Activated CD4-positive, alpha-beta T cell treated with anti-CD3 and anti-CD28 coated beads for 24 hours (primary cell): ENCODE measurements at regions not wholly inside any gene's neighbourhood (a gene's known extent, or its start where the extent isn't known, plus 50 kb on each side); places are given as distances from the start of the nearest gene placed in this dataset.
"Not testable (repeated sequence)": the region's sequence is repeated elsewhere in the genome, so short reads cannot be mapped to it uniquely, and the experiment has no call there.

Experiments used
- DNase-seq, 2 donors: peaks; one replicate each; pipeline ENCODE4 v3.0.0-alpha.2; 2020; ENCODE audit warnings: low read depth in 2 of 2

DNA sequence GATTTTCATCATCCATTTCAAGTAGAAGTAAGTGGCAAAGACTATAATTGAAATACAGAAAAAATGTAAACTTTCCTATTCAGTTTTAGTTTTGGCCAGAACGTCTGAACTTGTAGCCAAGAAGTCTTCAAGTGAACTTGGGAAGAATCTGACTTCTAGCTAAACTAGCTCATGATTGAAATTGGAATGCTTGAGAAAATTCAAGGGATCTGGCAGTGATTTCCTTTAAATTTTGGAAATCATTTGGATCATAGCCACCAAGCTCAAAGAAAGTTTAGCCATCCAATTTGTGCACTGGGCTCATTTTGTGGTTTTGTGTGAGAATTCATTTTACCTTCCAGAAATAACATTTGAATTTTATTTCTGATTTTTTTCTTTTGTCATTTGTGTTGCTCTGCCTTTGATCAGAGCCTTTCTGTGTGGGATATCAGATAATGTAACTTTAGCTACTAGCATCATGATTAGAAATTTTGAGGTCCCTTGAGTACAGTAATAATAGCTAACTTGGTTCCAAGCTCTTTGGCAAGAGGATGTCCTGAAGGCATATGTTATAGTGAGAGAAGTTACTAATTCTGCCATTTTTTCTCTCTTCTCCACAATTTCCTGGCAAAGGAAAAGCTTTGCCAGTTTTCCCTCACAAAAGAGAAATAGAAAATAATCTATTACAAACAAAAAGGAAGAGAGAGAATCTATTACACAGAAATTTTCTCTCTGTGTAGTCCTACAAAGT is 2123.7 kb upstream of the RAG2 start:
- DNase-seq = no peak

DNA sequence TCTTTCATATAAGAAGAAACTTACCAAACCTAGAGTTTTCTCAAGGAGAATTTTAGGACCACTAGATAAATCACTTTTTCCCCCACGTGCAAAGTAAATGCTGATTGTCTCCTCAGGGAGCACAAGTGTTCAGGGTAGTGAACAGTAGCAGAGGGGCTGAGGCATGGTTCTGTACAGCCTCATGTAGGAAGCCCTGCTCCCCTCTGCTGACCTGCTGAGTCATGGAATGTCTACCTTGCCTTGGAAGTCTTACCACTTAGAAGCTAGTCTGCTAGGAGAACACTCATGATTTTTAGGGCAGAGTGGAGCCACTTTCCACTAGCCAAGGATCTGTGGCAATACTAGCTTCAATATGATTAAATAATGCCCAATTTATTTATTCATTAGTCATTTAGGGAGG is 2120.6 kb upstream of the RAG2 start:
- no peak for DNase-seq

GRCh38 chr11:38718049-38718448 is 2120.0 kb upstream of the RAG2 start:
- no peak for DNase-seq

- DNase-seq = no peak
These were observed 2113.1 kb upstream of the RAG2 start for GRCh38 chr11:38711110-38711509.

DNA sequence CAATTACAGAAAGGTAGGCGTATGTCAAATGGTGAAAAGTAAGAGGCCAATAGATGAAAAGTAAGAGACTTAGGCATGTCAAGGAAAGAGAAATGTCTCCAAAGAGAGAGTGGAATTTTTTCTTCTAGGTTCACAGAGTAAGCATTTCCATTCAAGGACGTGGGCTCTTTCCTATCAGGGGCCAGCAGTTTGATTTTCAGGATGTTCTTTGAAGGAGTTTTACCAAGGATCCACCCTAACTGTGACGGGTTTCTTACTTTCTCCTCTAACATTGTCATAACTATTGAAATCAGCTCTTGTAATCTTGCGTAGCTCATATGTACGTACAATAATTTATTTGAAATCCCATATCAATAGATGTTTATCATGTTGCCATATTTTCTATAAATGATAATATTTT is 2112.2 kb upstream of the RAG2 start:
- DNase-seq = no peak

DNA sequence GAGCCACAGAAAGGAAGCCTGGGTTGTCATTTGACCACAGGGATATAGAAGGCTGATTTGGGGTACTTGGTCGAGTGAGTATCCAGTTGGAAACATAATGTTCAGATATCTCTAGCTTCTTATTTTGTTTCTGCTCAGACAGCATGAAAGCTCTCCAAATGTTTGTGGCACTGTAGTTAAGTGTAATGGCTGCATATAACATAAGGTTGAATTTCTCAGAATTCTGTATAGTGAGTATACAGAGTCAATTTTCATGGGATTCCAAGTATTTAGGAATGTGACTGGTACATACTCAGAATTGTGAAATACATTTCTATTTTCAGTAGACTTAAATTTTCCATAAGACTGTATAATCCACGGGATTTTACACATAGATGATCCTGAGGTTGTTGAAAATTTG is 2102.1 kb upstream of the RAG2 start:
- DNase-seq = no peak

DNA sequence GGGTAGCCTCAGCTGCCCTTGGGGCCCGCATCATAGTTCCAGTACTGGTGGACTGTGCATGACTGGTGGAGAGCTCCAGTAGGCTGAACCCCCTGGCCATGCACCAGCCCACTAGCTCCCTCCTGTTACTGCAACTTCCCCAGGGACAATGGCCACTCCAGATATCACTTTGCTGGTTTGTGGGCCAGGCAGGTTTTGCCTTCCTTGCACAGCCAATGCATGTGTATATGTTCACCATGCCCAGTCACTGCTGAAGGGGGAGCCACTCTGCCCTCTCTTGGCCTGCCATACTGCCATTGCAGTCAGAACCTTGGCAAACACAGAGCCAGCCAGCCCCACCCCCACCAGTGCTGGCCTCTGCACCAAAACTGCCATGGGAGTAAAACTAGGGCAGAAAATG is 2095.3 kb upstream of the RAG2 start:
- no peak for DNase-seq

- not testable (repeated sequence) for DNase-seq
These were observed 2092.2 kb upstream of the RAG2 start for GRCh38 chr11:38690211-38690610.

DNA sequence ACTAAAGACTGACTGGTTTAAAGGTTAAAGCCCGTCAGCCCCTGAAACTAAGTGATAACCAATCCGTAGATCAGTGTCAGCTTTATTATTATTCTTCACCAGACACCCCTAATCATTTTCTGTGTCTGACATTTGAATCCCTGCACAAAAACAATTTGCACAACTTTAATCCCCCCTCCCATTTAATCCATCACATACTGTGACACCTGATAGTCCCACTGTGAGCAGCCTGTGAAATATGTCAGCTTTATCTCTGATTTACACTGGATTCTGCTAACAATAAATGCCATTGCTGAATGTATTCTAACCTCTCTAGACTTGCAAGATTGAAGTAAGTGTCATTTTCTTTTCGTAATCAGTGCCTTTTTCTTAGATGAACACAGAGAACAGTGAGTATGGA is 2089.0 kb upstream of the RAG2 start:
- DNase-seq = no peak

DNA sequence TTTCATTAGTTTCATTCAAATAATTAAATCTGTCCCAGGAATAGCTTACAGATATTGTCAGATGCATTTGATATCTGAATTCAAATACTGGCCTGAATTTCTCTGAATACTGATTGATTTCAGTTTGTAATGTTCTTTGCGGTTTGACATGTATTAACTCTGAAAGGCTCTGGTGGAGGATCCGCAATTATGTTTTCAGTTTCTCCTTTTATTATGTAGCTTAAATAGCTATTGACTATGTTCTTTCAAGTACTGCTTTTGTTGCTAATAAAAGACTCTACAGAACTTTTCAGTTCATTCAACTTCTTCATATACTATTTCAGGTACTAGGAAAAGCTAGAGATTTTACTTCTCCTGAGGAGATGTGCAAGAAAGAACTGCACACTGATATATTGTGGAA is 2085.4 kb upstream of the RAG2 start:
- no peak for DNase-seq

- DNase-seq = no peak
These were observed 2082.7 kb upstream of the RAG2 start for GRCh38 chr11:38680746-38681145.

DNA sequence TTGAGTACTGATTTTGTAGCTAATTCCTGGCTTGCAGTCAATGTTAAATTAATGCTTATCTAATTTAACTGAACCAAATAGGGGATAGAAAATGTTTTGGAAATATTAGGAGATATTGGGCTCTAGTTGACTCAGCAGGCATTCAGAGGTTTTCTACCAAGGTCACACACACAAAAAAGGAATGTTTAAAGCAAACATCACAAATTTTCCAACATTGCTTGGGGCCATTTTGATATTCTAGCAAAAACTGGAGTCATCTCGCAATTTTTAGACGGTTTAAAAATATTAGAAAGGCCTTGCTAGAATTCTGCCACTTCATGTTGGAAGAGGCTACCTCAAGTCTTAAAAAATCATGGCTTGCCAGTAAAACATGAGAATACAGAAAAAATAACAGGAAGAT is 2082.1 kb upstream of the RAG2 start:
- no peak for DNase-seq

DNA sequence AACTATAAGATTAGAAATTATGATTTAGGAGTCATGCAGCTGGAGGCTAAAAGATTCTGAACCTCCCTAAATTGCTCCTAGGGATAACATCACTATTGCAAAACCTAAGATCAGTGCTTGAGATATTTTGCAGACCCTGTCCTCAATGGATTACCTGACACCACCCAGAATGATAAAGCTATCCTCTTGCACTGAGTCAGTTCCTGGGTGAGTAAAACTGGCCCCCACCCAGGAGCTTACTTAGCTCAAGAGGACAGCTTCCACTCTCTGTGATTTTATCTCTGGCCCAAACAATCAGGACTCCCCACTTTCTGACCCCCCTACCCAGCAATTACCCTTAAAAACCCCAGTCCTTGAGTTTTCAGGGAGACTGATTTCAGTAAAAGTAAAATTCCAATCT is 2074.4 kb upstream of the RAG2 start:
- DNase-seq = no peak

- DNase-seq = no peak
These were observed 2069.3 kb upstream of the RAG2 start for GRCh38 chr11:38667359-38667758.

- no peak for DNase-seq
These were observed 2050.6 kb upstream of the RAG2 start for GRCh38 chr11:38648604-38649003.

DNA sequence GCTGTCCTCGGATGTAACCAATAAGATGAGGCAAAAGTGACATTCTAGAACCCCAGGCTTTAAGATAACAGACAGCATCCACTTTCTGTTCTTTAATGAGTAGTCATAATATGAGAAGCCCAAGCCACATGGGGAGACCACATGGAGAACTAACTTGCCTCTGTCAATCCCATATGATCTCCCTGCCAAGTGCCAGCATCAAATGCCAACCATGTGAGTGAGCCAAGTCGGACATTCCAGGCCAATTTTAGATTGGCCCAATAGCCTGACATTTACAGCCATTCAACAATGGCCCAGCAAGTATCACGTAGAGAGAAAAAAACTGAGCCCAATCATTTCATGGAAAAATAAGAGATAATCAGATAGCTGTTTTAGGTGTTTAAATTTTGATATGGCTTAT is 2048.3 kb upstream of the RAG2 start:
- DNase-seq = no peak

GRCh38 chr11:38640854-38641253 is 2042.8 kb upstream of the RAG2 start:
- DNase-seq = no peak

DNA sequence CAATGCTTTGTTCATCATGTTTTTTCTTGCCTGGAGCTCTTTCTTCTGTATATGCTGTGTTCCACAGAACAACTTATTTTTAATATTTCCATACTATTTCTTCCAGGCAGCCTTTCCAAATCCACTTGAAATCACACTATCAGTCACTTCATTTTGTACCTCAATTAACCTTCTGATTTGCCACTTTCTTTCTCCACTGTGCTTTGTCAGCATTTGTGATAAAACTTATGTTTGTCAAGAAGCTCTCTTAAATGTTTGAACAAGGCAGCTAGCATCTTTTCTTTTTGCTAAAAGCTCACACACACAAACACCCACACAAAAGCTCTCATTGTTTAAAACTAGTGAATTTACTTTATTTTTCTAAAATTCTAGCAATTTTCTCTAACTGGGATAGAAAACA is 2014.7 kb upstream of the RAG2 start:
- no peak for DNase-seq

- DNase-seq = not testable (repeated sequence)
These were observed 2003.3 kb upstream of the RAG2 start for GRCh38 chr11:38601371-38601770.

- no peak for DNase-seq
These were observed 2000.4 kb upstream of the RAG2 start for GRCh38 chr11:38598418-38598817.

- not testable (repeated sequence) for DNase-seq
These were observed 1997.5 kb upstream of the RAG2 start for GRCh38 chr11:38595359-38596016.

- DNase-seq = no peak
These were observed 1996.9 kb upstream of the RAG2 start for GRCh38 chr11:38594895-38595294.

DNA sequence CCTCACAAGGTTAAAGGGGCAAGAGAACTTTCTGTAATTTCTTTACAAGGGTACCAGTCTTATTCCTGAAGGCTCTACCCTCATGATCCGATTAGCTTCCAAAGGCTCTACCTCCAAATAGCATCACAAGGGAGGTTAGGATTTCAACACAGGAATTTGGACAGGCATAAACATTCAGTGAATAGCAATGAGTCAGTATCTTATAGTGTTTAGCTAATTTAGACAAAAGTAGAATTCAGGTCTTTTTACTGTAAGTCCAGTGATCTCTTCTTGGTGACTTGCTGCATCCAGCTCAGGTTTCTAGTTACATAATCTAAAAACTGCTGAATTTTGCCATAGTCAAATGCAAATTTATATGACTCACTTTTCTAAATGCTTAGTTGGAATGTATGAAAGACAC is 1995.6 kb upstream of the RAG2 start:
- no peak for DNase-seq

GRCh38 chr11:38582756-38583155 is 1984.7 kb upstream of the RAG2 start:
- no peak for DNase-seq
